ENCODE measurements at regions not wholly inside any gene's neighbourhood (a gene's known extent, or its start where the extent isn't known, plus 50 kb on each side); places are given as distances from the start of the nearest gene placed in this dataset.

- no peak overlapping the region for H3K27ac Mint-ChIP-seq (ENCODE audit: unreplicated experiment)
Measured at GRCh38 chr1:209445576-209445975, 137.9 kb upstream of the CAMK1G start.

DNA sequence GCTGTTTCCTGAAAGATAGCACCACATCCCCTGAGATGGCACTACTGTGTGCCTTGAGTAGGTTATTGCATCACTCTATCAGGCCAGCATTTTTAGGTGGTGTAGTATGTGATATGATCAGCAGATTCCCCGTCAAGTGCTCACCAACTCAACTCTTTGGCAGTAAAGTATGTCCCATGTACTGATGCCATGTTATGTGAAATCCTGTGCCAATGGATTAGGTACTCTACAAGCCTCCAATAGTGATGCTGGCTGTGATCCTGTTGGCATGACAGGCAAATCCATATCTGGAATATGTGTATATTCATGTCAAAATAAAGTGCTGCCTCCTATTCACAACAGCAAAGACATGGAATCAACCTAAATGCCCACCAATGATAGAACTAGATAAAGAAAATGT is 137.2 kb upstream of the CAMK1G start:
- no peaks in the 10 kb centered on the region for H3K9me3 Mint-ChIP-seq (ENCODE audit: unreplicated experiment)
- Histone ChIP-seq H3K27me3 (ENCODE audit: insufficient read depth, low read length) (no peaks in the 10 kb centered on the region), H3K4me2 (ENCODE audit: low read length) (no peak overlapping the region), H3K9ac (ENCODE audit: low read length) (no peak overlapping the region), H4K20me1 (ENCODE audit: insufficient read depth, low read length) (no peaks in the 10 kb centered on the region), H3K27ac (ENCODE audit: low read depth, low read length) (no peak overlapping the region), H3K4me1 (ENCODE audit: insufficient read depth, low read length) (no peaks in the 10 kb centered on the region), H3K36me3 (ENCODE audit: insufficient read depth, low read length) (no peaks in the 10 kb centered on the region), H3K79me2 (ENCODE audit: insufficient read depth, low read length) (no peaks in the 10 kb centered on the region), H3K9me3 (ENCODE audit: insufficient read depth, low read depth, low read length) (no peaks in the 10 kb centered on the region), H2AFZ (ENCODE audit: low read depth, low read length) (no peak overlapping the region), H3K4me3 (ENCODE audit: insufficient read depth, low read depth, low read length) (no peak overlapping the region)
- H3K36me3 Mint-ChIP-seq (ENCODE audit: low read depth, unreplicated experiment) = no peaks in the 10 kb centered on the region
- DNase-seq (ENCODE audit: low read depth) (no peak), FAIRE-seq (no peak)
- H3K27ac Mint-ChIP-seq (ENCODE audit: unreplicated experiment) = no peak overlapping the region
- TF ChIP-seq, protein P1, sequence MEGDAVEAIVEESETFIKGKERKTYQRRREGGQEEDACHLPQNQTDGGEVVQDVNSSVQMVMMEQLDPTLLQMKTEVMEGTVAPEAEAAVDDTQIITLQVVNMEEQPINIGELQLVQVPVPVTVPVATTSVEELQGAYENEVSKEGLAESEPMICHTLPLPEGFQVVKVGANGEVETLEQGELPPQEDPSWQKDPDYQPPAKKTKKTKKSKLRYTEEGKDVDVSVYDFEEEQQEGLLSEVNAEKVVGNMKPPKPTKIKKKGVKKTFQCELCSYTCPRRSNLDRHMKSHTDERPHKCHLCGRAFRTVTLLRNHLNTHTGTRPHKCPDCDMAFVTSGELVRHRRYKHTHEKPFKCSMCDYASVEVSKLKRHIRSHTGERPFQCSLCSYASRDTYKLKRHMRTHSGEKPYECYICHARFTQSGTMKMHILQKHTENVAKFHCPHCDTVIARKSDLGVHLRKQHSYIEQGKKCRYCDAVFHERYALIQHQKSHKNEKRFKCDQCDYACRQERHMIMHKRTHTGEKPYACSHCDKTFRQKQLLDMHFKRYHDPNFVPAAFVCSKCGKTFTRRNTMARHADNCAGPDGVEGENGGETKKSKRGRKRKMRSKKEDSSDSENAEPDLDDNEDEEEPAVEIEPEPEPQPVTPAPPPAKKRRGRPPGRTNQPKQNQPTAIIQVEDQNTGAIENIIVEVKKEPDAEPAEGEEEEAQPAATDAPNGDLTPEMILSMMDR (IDR thresholded peaks at IDR 0.05; ENCODE audit: insufficient read depth, low read depth, low read length) = no peak
- no peak for TF ChIP-seq EZH2 (IDR thresholded peaks at IDR 0.05; ENCODE audit: insufficient read depth, low read length)
- H3K4me3 Mint-ChIP-seq (ENCODE audit: unreplicated experiment) = no peak overlapping the region
- no peaks in the 10 kb centered on the region for H3K4me1 Mint-ChIP-seq (ENCODE audit: low read depth, unreplicated experiment)
- peaks cover 8% of the 10 kb centered on the region for H3K27me3 Mint-ChIP-seq (ENCODE audit: low read depth, unreplicated experiment)

More at GRCh38 chr1:209445576-209445975, 137.9 kb upstream of the CAMK1G start:
- Histone ChIP-seq H3K4me2 (ENCODE audit: low read length) (no peak overlapping the region), H3K36me3 (ENCODE audit: insufficient read depth, low read length) (no peaks in the 10 kb centered on the region), H2AFZ (ENCODE audit: low read depth, low read length) (no peak overlapping the region), H3K79me2 (ENCODE audit: insufficient read depth, low read length) (no peaks in the 10 kb centered on the region), H4K20me1 (ENCODE audit: insufficient read depth, low read length) (no peaks in the 10 kb centered on the region), H3K27me3 (ENCODE audit: insufficient read depth, low read length) (no peaks in the 10 kb centered on the region), H3K27ac (ENCODE audit: low read depth, low read length) (no peak overlapping the region), H3K4me1 (ENCODE audit: insufficient read depth, low read length) (no peaks in the 10 kb centered on the region), H3K4me3 (ENCODE audit: insufficient read depth, low read depth, low read length) (no peak overlapping the region), H3K9me3 (ENCODE audit: insufficient read depth, low read depth, low read length) (no peaks in the 10 kb centered on the region), H3K9ac (ENCODE audit: low read length) (no peak overlapping the region)
- DNase-seq (ENCODE audit: low read depth) (no peak), FAIRE-seq (no peak)
- H3K4me1 Mint-ChIP-seq (ENCODE audit: low read depth, unreplicated experiment) = no peaks in the 10 kb centered on the region
- H3K36me3 Mint-ChIP-seq (ENCODE audit: low read depth, unreplicated experiment) = no peaks in the 10 kb centered on the region
- no peaks in the 10 kb centered on the region for H3K9me3 Mint-ChIP-seq (ENCODE audit: unreplicated experiment)
- H3K27me3 Mint-ChIP-seq (ENCODE audit: low read depth, unreplicated experiment) = peaks cover 8% of the 10 kb centered on the region
- no peak overlapping the region for H3K4me3 Mint-ChIP-seq (ENCODE audit: unreplicated experiment)
- TF ChIP-seq EZH2 (IDR thresholded peaks at IDR 0.05; ENCODE audit: insufficient read depth, low read length) = no peak
- TF ChIP-seq, protein P1 (IDR thresholded peaks at IDR 0.05; ENCODE audit: insufficient read depth, low read depth, low read length) = no peak

DNA sequence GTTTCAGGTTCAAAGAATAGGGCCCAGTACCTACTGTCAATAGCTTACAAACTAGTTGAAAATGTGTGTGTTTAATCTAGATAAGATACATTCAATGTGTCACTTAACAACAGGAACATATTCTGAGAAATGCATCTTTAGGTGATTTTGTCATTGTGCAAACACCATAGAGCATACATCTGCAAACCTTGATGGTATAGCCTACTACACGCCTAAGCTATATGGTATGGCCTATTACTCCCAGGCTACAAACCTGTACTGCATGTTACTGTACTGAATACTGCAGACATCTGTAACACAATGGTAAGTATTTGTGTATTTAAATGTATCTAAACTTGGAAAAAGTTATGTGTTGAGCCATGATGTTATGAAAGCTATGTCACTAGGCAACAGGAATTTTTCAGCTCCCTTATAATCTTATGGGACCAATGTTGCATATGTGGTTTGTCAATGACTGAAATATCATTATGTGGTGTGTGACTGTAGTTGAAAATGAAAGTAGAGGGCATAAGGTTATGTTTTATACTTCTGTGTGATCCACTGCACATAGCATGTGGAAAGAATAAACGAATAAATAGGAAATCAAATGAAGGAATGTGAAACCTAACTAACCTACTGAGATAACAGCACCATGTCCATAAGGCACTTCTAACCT is 129.0 kb upstream of the CAMK1G start:
- Mint-ChIP-seq H3K27ac (ENCODE audit: unreplicated experiment) (no peak overlapping the region), H3K4me1 (ENCODE audit: low read depth, unreplicated experiment) (peaks cover 27% of the 10 kb centered on the region), H3K36me3 (ENCODE audit: low read depth, unreplicated experiment) (no peaks in the 10 kb centered on the region), H3K9me3 (ENCODE audit: unreplicated experiment) (no peaks in the 10 kb centered on the region), H3K4me3 (ENCODE audit: unreplicated experiment) (no peak overlapping the region), H3K27me3 (ENCODE audit: low read depth, unreplicated experiment) (peaks cover 7% of the 10 kb centered on the region)
- no peaks in the 10 kb centered on the region for H3K79me2 ChIP-seq (ENCODE audit: insufficient read depth, low read length)
- H3K4me1 ChIP-seq (ENCODE audit: insufficient read depth, low read length) = no peaks in the 10 kb centered on the region
- no peak overlapping the region for H3K4me2 ChIP-seq (ENCODE audit: low read length)
- TF ChIP-seq, protein P1 (IDR thresholded peaks at IDR 0.05; ENCODE audit: insufficient read depth, low read depth, low read length) = no peak
- TF ChIP-seq EZH2 (IDR thresholded peaks at IDR 0.05; ENCODE audit: insufficient read depth, low read length) = no peak
- no peaks in the 10 kb centered on the region for H3K36me3 ChIP-seq (ENCODE audit: insufficient read depth, low read length)
- H2AFZ ChIP-seq (ENCODE audit: low read depth, low read length) = no peak overlapping the region
- no peaks in the 10 kb centered on the region for H4K20me1 ChIP-seq (ENCODE audit: insufficient read depth, low read length)
- FAIRE-seq = no peak
- H3K27ac ChIP-seq (ENCODE audit: low read depth, low read length) = no peak overlapping the region
- H3K9me3 ChIP-seq (ENCODE audit: insufficient read depth, low read depth, low read length) = no peaks in the 10 kb centered on the region
- no peak for DNase-seq (ENCODE audit: low read depth)
- no peak overlapping the region for H3K9ac ChIP-seq (ENCODE audit: low read length)
- no peaks in the 10 kb centered on the region for H3K27me3 ChIP-seq (ENCODE audit: insufficient read depth, low read length)
- H3K4me3 ChIP-seq (ENCODE audit: insufficient read depth, low read depth, low read length) = no peak overlapping the region
